Activated T-cell treated with anti-CD3 and anti-CD28 coated beads, Interleukin-2, amount 50 U/mL, for 4 hours (primary cell): ENCODE measurements at regions not wholly inside any gene's neighbourhood (a gene's known extent, or its start where the extent isn't known, plus 50 kb on each side); places are given as distances from the start of the nearest gene placed in this dataset.

Experiments
- ATAC-seq, 2 donors: fragments of 200-7000 bp; cut with Tn5 transposase; one replicate each; pipeline ENCODE4 v1.10.0; 2021
- DNase-seq: peaks from one replicate; pipeline ENCODE4 v3.0.0-alpha.2; 2020
- H3K27me3 Mint-ChIP-seq: one replicate; pipeline ENCODE4 v1.8.0; 2021; ENCODE audit warnings: low read depth, mixed read lengths
- H3K36me3 Mint-ChIP-seq: one replicate; pipeline ENCODE4 v1.8.0; 2022; ENCODE audit warnings: mixed read lengths; ENCODE audit not compliant: insufficient read depth
- H3K4me1 Mint-ChIP-seq: one replicate; pipeline ENCODE4 v1.8.0; 2021; ENCODE audit warnings: low read depth, mixed read lengths
- H3K4me3 Mint-ChIP-seq: one replicate; pipeline ENCODE4 v1.8.0; 2021; ENCODE audit warnings: mild to moderate bottlenecking, moderate library complexity, mixed read lengths
- H3K9me3 Mint-ChIP-seq: one replicate; pipeline ENCODE4 v1.8.0; 2021; ENCODE audit warnings: mixed read lengths

DNA sequence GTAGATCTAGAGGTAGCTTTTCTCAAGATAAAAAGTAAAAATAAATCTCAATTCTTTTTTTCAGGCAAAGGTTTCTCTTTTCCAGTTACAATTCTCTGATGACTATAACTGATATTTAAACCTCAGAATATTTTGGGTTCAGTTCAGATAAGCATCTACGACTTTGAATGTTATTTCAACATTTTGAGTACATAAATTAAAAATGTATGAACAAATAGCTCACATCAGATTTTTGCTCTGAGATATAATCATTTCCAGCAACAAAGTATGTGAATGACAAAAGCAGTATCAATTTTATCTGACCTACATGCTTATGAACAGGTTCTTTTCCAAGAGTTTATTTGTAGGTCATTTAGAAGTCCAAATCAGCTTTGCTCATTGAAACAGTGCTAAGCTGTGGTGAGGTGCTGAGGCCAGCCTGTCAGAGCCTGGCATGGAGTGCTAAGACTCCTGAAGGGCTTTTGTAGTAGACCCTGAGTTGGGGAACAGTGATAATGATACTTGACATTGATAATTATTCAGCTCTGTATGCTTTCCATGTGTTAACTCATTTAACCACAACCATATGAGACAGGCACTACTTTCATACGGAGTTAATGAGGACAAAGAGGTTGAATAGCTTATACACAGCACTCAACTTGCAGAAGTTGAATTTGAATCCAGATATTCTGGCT is 205.0 kb upstream of the DCN start:
- no peaks in the 10 kb centered on the region for H3K4me1 Mint-ChIP-seq
- H3K27me3 Mint-ChIP-seq, result no peaks in the 10 kb centered on the region
- no peak for ATAC-seq
- DNase-seq, result no peak
- H3K4me3 Mint-ChIP-seq, result no peak overlapping the region
- H3K36me3 Mint-ChIP-seq, result no peaks in the 10 kb centered on the region
- H3K9me3 Mint-ChIP-seq, result peaks cover 3% of the 10 kb centered on the region

- peaks cover 3% of the 10 kb centered on the region for H3K27me3 Mint-ChIP-seq
- no peak overlapping the region for H3K4me3 Mint-ChIP-seq
- H3K4me1 Mint-ChIP-seq, result peaks cover 6% of the 10 kb centered on the region
- ATAC-seq (no peak), DNase-seq (no peak)
- H3K36me3 Mint-ChIP-seq, result no peaks in the 10 kb centered on the region
- no peaks in the 10 kb centered on the region for H3K9me3 Mint-ChIP-seq
Measured at GRCh38 chr12:91384806-91385205, 202.2 kb upstream of the DCN start.

GRCh38 chr12:91384366-91384765 is 201.7 kb upstream of the DCN start:
- no peaks in the 10 kb centered on the region for H3K9me3 Mint-ChIP-seq
- ATAC-seq (no peak), DNase-seq (no peak)
- peaks cover 6% of the 10 kb centered on the region for H3K4me1 Mint-ChIP-seq
- no peaks in the 10 kb centered on the region for H3K36me3 Mint-ChIP-seq
- H3K27me3 Mint-ChIP-seq, result peaks cover 3% of the 10 kb centered on the region
- no peak overlapping the region for H3K4me3 Mint-ChIP-seq

- no peak for DNase-seq
- peaks cover 6% of the 10 kb centered on the region for H3K4me1 Mint-ChIP-seq
- H3K36me3 Mint-ChIP-seq, result no peaks in the 10 kb centered on the region
- H3K4me3 Mint-ChIP-seq, result no peak overlapping the region
- H3K27me3 Mint-ChIP-seq, result peaks cover 6% of the 10 kb centered on the region
- H3K9me3 Mint-ChIP-seq, result no peaks in the 10 kb centered on the region
- ATAC-seq, result no peak
Measured at GRCh38 chr12:91383099-91383498, 200.5 kb upstream of the DCN start.

- peak; percentile 90 for DNase-seq
- no peaks in the 10 kb centered on the region for H3K36me3 Mint-ChIP-seq
- peak overlapping the region; percentile 84 for H3K4me3 Mint-ChIP-seq
- H3K4me1 Mint-ChIP-seq, result peaks cover 6% of the 10 kb centered on the region
- H3K27me3 Mint-ChIP-seq, result peaks cover 6% of the 10 kb centered on the region
- peak; percentile 70 to 82 for ATAC-seq
- H3K9me3 Mint-ChIP-seq, result no peaks in the 10 kb centered on the region
Measured at GRCh38 chr12:91382081-91382543, 199.5 kb upstream of the DCN start.

- ATAC-seq (peak in 1 of 2 donors; percentile 59), DNase-seq (no peak)
- Mint-ChIP-seq H3K36me3 (no peaks in the 10 kb centered on the region), H3K4me3 (peak overlapping the region; percentile 84), H3K27me3 (peaks cover 6% of the 10 kb centered on the region), H3K9me3 (no peaks in the 10 kb centered on the region), H3K4me1 (peaks cover 6% of the 10 kb centered on the region)
Measured at GRCh38 chr12:91381309-91381804, 198.7 kb upstream of the DCN start.

DNA sequence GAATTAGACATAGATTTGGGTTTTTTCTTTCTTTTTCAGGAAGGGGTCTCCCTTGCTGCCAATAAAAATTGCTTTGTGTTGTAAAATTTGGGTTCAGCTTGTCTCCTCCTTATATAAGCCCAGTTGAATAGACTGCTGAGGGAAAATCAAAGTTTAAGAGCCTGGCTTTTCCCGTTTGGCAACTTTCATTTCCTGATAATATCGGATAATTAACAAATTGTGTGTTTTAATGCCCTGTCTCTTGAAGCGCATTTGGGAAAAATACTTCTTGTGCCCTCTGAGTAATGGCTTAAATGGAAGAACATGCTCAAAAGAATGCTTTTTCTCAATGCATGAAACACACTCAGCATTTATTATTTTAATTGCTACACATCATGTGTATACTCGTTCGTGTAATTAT is 198.0 kb upstream of the DCN start:
- no peak for DNase-seq
- peaks cover 6% of the 10 kb centered on the region for H3K4me1 Mint-ChIP-seq
- H3K27me3 Mint-ChIP-seq, result peaks cover 6% of the 10 kb centered on the region

GRCh38 chr12:91379051-91379775 is 196.6 kb upstream of the DCN start:
- no peak for ATAC-seq
- no peak for DNase-seq
- H3K4me1 Mint-ChIP-seq, result peaks cover 6% of the 10 kb centered on the region
- H3K9me3 Mint-ChIP-seq, result no peaks in the 10 kb centered on the region
- no peaks in the 10 kb centered on the region for H3K36me3 Mint-ChIP-seq
- no peak overlapping the region for H3K4me3 Mint-ChIP-seq
- peaks cover 6% of the 10 kb centered on the region for H3K27me3 Mint-ChIP-seq

More for the DNA sequence above, 198.0 kb upstream of the DCN start:
- no peak overlapping the region for H3K4me3 Mint-ChIP-seq
- H3K9me3 Mint-ChIP-seq, result no peaks in the 10 kb centered on the region
- ATAC-seq, result no peak
- H3K36me3 Mint-ChIP-seq, result no peaks in the 10 kb centered on the region

DNA sequence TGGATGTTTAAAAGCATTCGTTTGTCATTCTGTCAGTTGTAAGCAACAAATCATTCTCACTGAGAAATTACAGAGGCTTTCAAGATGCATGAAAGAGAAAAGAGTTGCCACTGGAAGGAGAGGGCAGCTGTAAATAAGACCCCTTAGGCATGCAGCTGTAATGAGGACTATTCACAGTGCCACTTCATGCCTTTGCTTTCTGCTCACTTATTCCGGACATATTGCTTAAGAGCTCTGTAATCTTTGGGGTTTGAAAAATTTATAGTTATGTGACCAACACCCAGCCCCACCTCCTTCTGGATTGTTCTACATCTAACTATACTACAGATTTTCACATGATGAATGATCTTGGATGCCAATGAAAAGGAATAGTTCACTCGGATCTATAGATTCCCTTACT is 194.8 kb upstream of the DCN start:
- Mint-ChIP-seq H3K27me3 (peaks cover 12% of the 10 kb centered on the region), H3K36me3 (no peaks in the 10 kb centered on the region), H3K4me1 (peaks cover 6% of the 10 kb centered on the region), H3K4me3 (no peak overlapping the region), H3K9me3 (no peaks in the 10 kb centered on the region)
- no peak for ATAC-seq
- no peak for DNase-seq

DNA sequence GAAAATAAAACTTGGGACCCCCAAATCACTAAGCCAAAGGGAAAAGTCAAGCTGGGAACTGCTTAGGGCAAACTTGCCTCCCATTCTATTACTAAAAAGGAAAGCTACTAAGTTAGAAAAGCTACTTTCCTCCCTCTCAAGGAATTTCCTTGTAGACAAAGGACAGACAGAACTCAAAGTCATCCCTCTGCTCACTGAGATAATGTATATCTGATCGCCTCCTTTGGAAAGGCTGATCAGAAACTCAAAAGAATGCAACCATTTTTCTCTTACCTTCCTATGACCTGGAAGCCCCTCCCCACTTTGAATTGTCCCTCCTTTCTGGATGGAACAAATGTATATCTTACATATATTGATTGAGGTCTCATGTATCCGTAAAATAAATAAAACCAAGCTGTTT is 190.5 kb upstream of the DCN start:
- peaks cover 6% of the 10 kb centered on the region for H3K27me3 Mint-ChIP-seq
- ATAC-seq, result no peak
- no peak for DNase-seq
- no peak overlapping the region for H3K4me3 Mint-ChIP-seq
- H3K36me3 Mint-ChIP-seq, result no peaks in the 10 kb centered on the region
- H3K4me1 Mint-ChIP-seq, result no peaks in the 10 kb centered on the region
- H3K9me3 Mint-ChIP-seq, result no peaks in the 10 kb centered on the region

GRCh38 chr12:91370086-91370868 is 187.7 kb upstream of the DCN start:
- no peaks in the 10 kb centered on the region for H3K4me1 Mint-ChIP-seq
- H3K4me3 Mint-ChIP-seq, result no peak overlapping the region
- ATAC-seq (no peak), DNase-seq (no peak)
- H3K9me3 Mint-ChIP-seq, result no peaks in the 10 kb centered on the region
- peaks cover 6% of the 10 kb centered on the region for H3K27me3 Mint-ChIP-seq
- no peaks in the 10 kb centered on the region for H3K36me3 Mint-ChIP-seq

DNA sequence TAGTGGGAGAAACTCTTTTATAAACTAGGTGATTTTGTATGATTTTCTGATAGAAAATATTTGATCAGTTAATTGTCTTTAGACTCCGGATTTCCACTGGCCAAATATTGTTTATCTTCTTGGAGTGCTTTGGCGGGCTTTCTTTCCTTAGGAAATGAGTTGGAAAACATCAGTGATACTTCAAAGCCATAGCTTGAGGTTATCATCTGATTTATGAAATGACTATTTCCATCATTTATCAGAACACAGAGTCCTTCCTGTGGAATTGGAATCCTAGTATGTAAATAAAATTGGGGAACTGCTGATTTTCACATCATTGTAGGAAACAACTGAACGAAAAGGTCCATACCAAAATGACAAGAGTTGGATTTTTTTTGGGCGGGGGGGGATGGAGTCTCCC is 186.0 kb upstream of the DCN start:
- DNase-seq, result no peak
- no peaks in the 10 kb centered on the region for H3K36me3 Mint-ChIP-seq
- H3K4me1 Mint-ChIP-seq, result no peaks in the 10 kb centered on the region
- H3K27me3 Mint-ChIP-seq, result peaks cover 2% of the 10 kb centered on the region
- ATAC-seq, result no peak
- H3K4me3 Mint-ChIP-seq, result no peak overlapping the region
- H3K9me3 Mint-ChIP-seq, result no peaks in the 10 kb centered on the region

- no peak for DNase-seq
Measured at GRCh38 chr12:91367234-91367849, 184.7 kb upstream of the DCN start.

More at GRCh38 chr12:91367234-91367849, 184.7 kb upstream of the DCN start:
- no peaks in the 10 kb centered on the region for H3K36me3 Mint-ChIP-seq
- H3K4me1 Mint-ChIP-seq, result no peaks in the 10 kb centered on the region
- no peaks in the 10 kb centered on the region for H3K9me3 Mint-ChIP-seq
- no peak overlapping the region for H3K4me3 Mint-ChIP-seq
- no peak for ATAC-seq
- H3K27me3 Mint-ChIP-seq, result no peaks in the 10 kb centered on the region
